PFSK-1 (cell line): ENCODE measurements at regions not wholly inside any gene's neighbourhood (a gene's known extent, or its start where the extent isn't known, plus 50 kb on each side); places are given as distances from the start of the nearest gene placed in this dataset.

Experiments
- FOXP2 ChIP-seq: optimal IDR thresholded peaks from 2 replicates; pipeline ENCODE3; 2011; ENCODE audit warnings: borderline replicate concordance, control low read depth, inconsistent platforms; ENCODE audit not compliant: insufficient read depth; ENCODE audit errors: extremely low read length, extremely low read depth
- POLR2AphosphoS5 ChIP-seq: IDR thresholded peaks from 2 replicates; pipeline ENCODE4 v1.6.1; 2012; ENCODE audit warnings: low read depth, mild to moderate bottlenecking, control low read depth, low read length, moderate library complexity
- REST ChIP-seq, 2 experiments: IDR thresholded peaks; 2 replicates each; pipeline versions ENCODE4 v1.6.1 to v1.8.0; 2011 to 2012; ENCODE audit warnings: low read depth in 2 of 2, low read length in 2 of 2, control low read depth in 1 of 2, inconsistent platforms in 1 of 2, mild to moderate bottlenecking in 1 of 2, moderate library complexity in 1 of 2; ENCODE audit not compliant: insufficient read depth in 1 of 2
- SIN3A ChIP-seq: IDR thresholded peaks from 2 replicates; pipeline ENCODE4 v1.6.1; 2012; ENCODE audit warnings: mild to moderate bottlenecking, low read length, moderate library complexity, borderline replicate concordance; ENCODE audit not compliant: insufficient read depth
- TAF1 ChIP-seq: IDR thresholded peaks from 2 replicates; pipeline ENCODE4 v1.6.1; 2012; ENCODE audit warnings: low read length, control low read depth, borderline replicate concordance; ENCODE audit not compliant: insufficient read depth

GRCh38 chr9:129458663-129459546 is 162.0 kb downstream of the C9orf50 start:
- no peak for TF ChIP-seq REST (IDR thresholded peaks at IDR 0.05; ENCODE audit: insufficient read depth in 1 of 2, low read depth in 2 of 2, low read length in 2 of 2)
- TF ChIP-seq TAF1 = no peak
- no peak for TF ChIP-seq SIN3A
- no peak for TF ChIP-seq FOXP2
- TF ChIP-seq POLR2AphosphoS5 = no peak

- TF ChIP-seq REST (IDR thresholded peaks at IDR 0.05; ENCODE audit: insufficient read depth in 1 of 2, low read depth in 2 of 2, low read length in 2 of 2) (no peak), POLR2AphosphoS5 (no peak), TAF1 (no peak), FOXP2 (no peak), SIN3A (no peak)
These were observed 162.7 kb downstream of the C9orf50 start for GRCh38 chr9:129458155-129458661.

GRCh38 chr9:129457325-129457779 is 163.5 kb downstream of the C9orf50 start:
- TF ChIP-seq REST (IDR thresholded peaks at IDR 0.05; ENCODE audit: insufficient read depth in 1 of 2, low read depth in 2 of 2, low read length in 2 of 2) (no peak), FOXP2 (no peak), SIN3A (no peak), POLR2AphosphoS5 (no peak), TAF1 (no peak)

GRCh38 chr9:129456549-129457324 is 164.2 kb downstream of the C9orf50 start:
- TF ChIP-seq SIN3A (no peak), REST (IDR thresholded peaks at IDR 0.05; ENCODE audit: insufficient read depth in 1 of 2, low read depth in 2 of 2, low read length in 2 of 2) (no peak), TAF1 (no peak), FOXP2 (no peak), POLR2AphosphoS5 (no peak)
